Spleen (tissue), 11 donors: ENCODE measurements at regions not wholly inside any gene's neighbourhood (a gene's known extent, or its start where the extent isn't known, plus 50 kb on each side); places are given as distances from the start of the nearest gene placed in this dataset.

Experiments
- DNase-seq: peaks from one replicate; pipeline ENCODE4 v3.0.0-alpha.2; 2020
- H3K27ac ChIP-seq, 8 donors: fragments of 200-600 bp; sonication (generic) in 7 of 8; 1 replicate in 4 of 8; 2 replicates in 4 of 8; pipeline versions ENCODE4 v1.5.0 to v1.8.0; 2016 to 2021; ENCODE audit warnings: inconsistent platforms in 4 of 8, mild to moderate bottlenecking in 4 of 8, moderate library complexity in 1 of 8
- H3K27me3 ChIP-seq, 7 donors: fragments of 200-600 bp; sonication (generic) in 6 of 7; replicated peaks in 1 of 7; 1 replicate in 4 of 7; 2 replicates in 3 of 7; pipeline versions ENCODE4 v1.5.0 to v1.8.0; 2016 to 2021; ENCODE audit warnings: inconsistent platforms in 3 of 7, mild to moderate bottlenecking in 1 of 7
- H3K36me3 ChIP-seq, 6 donors: fragments of 200-600 bp; sonication (generic) in 5 of 6; 1 replicate in 4 of 6; 2 replicates in 2 of 6; pipeline versions ENCODE4 v1.5.0 to v1.8.0; 2016 to 2021; ENCODE audit warnings: inconsistent platforms in 2 of 6
- H3K4me1 ChIP-seq, 6 donors: fragments of 200-600 bp; sonication (generic) in 5 of 6; 1 replicate in 3 of 6; 2 replicates in 3 of 6; pipeline versions ENCODE4 v1.5.0 to v1.8.0; 2016 to 2021; ENCODE audit warnings: inconsistent platforms in 3 of 6
- H3K4me3 ChIP-seq, 8 donors: fragments of 200-600 bp; sonication (generic) in 7 of 8; 1 replicate in 4 of 8; 2 replicates in 4 of 8; pipeline versions ENCODE4 v1.5.0 to v1.8.0; 2016 to 2021; ENCODE audit warnings: inconsistent platforms in 4 of 8, mild to moderate bottlenecking in 4 of 8, moderate library complexity in 2 of 8
- H3K9me3 ChIP-seq, 8 donors: fragments of 200-600 bp; sonication (generic) in 7 of 8; 1 replicate in 4 of 8; 2 replicates in 4 of 8; pipeline versions ENCODE4 v1.5.0 to v1.8.0; 2016 to 2021; ENCODE audit warnings: inconsistent platforms in 4 of 8
- POLR2A ChIP-seq, 3 donors: fragments of 450-650 bp; IDR thresholded peaks; one replicate each; pipeline ENCODE4 v1.5.1; 2017; ENCODE audit warnings: antibody characterized with exemption in 3 of 3, mild to moderate bottlenecking in 1 of 3
- POLR2AphosphoS5 ChIP-seq, 3 donors: sonication (generic); formaldehyde crosslinking; IDR thresholded peaks; one replicate each; pipeline ENCODE4 v1.5.1; 2017; ENCODE audit warnings: antibody characterized with exemption in 3 of 3
- WGBS, 5 donors: extraction: QIAGEN DNeasy Blood & Tissue Kit in 3 of 5; methylation state at CpG; one replicate each; pipeline versions ENCODE4 v1.1.5 to v1.1.7; 2013 to 2018; 5-methylcytosine and 5-hydroxymethylcytosine counted together
- intact Hi-C: fragments of 100-400 bp; cut with DNase I; formaldehyde crosslinking; loops from one replicate; pipeline ENCODE4 v1.15.0; 2023; ENCODE audit warnings: low total_unique reads
- TF ChIP-seq, protein P1 (sequence below), 11 experiments: fragments of 200-600 bp in 7 of 11; fragments of 450-650 bp in 4 of 11; sonication (generic) in 4 of 11; IDR thresholded peaks in 8 of 11; conservative IDR thresholded peaks in 3 of 11; 1 replicate in 7 of 11; 2 replicates in 4 of 11; pipeline versions ENCODE4 v1.4.0 to v1.8.0; 2016 to 2021; ENCODE audit warnings: antibody characterized with exemption in 11 of 11, inconsistent platforms in 4 of 11, mild to moderate bottlenecking in 1 of 11
- donor health status: healthy with polysubstance abuse.
- donor health status: DM: no; HTN: no; CAD: no; lungs with moderate emphysema.
- donor health status: DM: no; HTN: no; CAD: no.
- donor health status: Bipolar disorder and iron deficiency.
- donor health status: healthy.
- donor health status: DM: no; HTN: no; CAD: no.
- donor health status: DM: yes; HTN: yes; CAD: no.

DNA sequence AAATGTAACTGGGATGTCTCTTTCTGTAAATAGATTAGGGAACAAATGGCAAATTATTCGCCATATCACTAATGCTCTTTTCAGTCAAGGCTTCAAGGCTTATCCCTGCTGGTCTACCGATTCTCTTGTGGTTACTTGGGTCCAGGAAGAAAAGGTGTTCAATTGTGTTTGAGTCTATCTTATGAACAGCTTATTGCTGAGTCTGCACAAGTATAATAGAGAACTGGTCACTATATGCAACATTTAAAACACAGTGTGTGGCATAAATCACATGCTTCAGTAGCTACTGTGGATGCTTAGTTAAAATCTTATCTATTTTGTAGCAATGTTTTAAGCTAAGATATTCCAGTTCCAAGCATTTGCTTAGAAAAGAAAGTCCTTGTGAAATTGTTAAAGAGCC is 274.2 kb upstream of the FAM174A start:
- Histone ChIP-seq H3K27ac (no peak overlapping the region), H3K36me3 (no peaks in the 10 kb centered on the region), H3K4me1 (no peaks in the 10 kb centered on the region), H3K9me3 (no peaks in the 10 kb centered on the region), H3K27me3 (no peaks in the 10 kb centered on the region), H3K4me3 (no peak overlapping the region)
- TF ChIP-seq POLR2A (IDR thresholded peaks at IDR 0.05) (no peak), POLR2AphosphoS5 (IDR thresholded peaks at IDR 0.05) (no peak)
- TF ChIP-seq, protein P1, sequence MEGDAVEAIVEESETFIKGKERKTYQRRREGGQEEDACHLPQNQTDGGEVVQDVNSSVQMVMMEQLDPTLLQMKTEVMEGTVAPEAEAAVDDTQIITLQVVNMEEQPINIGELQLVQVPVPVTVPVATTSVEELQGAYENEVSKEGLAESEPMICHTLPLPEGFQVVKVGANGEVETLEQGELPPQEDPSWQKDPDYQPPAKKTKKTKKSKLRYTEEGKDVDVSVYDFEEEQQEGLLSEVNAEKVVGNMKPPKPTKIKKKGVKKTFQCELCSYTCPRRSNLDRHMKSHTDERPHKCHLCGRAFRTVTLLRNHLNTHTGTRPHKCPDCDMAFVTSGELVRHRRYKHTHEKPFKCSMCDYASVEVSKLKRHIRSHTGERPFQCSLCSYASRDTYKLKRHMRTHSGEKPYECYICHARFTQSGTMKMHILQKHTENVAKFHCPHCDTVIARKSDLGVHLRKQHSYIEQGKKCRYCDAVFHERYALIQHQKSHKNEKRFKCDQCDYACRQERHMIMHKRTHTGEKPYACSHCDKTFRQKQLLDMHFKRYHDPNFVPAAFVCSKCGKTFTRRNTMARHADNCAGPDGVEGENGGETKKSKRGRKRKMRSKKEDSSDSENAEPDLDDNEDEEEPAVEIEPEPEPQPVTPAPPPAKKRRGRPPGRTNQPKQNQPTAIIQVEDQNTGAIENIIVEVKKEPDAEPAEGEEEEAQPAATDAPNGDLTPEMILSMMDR (IDR thresholded peaks at IDR 0.05 in 8 of 11, conservative IDR thresholded peaks at IDR 0.05 in 3 of 11): no peak
- DNase-seq: no peak
- intact Hi-C loops: no loop called here
- WGBS, 5 donors: 79 to 92% (median 87%) methylated on average over 2 of the region's 2 CpGs

DNA sequence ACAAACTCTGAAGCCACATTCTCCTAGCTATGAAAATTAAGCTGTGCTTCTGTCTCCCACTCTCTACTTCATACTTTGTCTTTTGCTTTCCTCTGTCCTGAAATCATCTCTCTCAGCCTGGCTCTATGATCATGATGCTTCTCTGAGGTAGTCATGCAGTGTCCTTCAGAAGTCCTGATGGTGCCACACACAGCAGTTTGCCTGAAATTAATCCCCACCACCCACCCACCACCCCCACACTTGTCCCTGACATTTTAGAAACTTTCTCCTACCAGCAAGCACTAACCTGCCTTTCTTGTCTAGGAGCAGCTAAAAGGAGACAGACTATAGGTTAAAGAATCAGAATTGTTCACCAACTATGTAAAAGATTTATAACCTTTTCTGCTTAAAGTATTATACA is 282.2 kb upstream of the FAM174A start:
- no peaks in the 10 kb centered on the region for H3K4me1 ChIP-seq
- no peak overlapping the region for H3K27ac ChIP-seq
- H3K36me3 ChIP-seq: no peaks in the 10 kb centered on the region
- DNase-seq: no peak
- intact Hi-C loops: no loop called here
- no peaks in the 10 kb centered on the region for H3K27me3 ChIP-seq
- H3K4me3 ChIP-seq: no peak overlapping the region
- H3K9me3 ChIP-seq: peaks cover 0 to 4% (median 0%) of the 10 kb centered on the region in 8 donors
- no peak for TF ChIP-seq POLR2AphosphoS5 (IDR thresholded peaks at IDR 0.05)

DNA sequence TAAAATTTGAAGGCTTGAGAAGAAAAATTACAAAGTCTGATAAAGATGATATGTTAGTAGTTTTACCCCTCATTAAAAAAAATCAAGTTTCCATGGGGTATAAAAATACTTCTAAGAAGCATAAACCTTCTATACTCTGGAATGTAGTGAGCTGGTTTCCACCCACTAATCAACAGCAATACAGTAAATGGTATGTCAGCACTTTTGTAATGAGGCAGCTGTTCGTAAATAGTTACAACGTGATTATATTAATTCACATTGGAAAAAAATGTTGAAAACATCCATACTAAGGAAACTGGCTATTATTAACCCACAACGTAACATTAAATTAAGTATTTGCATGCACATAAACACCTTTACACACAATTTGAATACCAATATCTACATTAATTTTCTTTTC is 283.1 kb upstream of the FAM174A start:
- Histone ChIP-seq H3K4me1 (no peaks in the 10 kb centered on the region), H3K36me3 (no peaks in the 10 kb centered on the region), H3K9me3 (peaks cover 0 to 4% (median 0%) of the 10 kb centered on the region in 8 donors), H3K4me3 (no peak overlapping the region), H3K27me3 (no peaks in the 10 kb centered on the region), H3K27ac (no peak overlapping the region)
- intact Hi-C loops: no loop called here
- DNase-seq: no peak
- TF ChIP-seq, protein P1 (IDR thresholded peaks at IDR 0.05 in 8 of 11, conservative IDR thresholded peaks at IDR 0.05 in 3 of 11): no peak
- no peak for TF ChIP-seq POLR2AphosphoS5 (IDR thresholded peaks at IDR 0.05)
- TF ChIP-seq POLR2A (IDR thresholded peaks at IDR 0.05): no peak
- WGBS, 5 donors: 63 to 75% (median 74%) methylated on average over 3 of the region's 3 CpGs

DNA sequence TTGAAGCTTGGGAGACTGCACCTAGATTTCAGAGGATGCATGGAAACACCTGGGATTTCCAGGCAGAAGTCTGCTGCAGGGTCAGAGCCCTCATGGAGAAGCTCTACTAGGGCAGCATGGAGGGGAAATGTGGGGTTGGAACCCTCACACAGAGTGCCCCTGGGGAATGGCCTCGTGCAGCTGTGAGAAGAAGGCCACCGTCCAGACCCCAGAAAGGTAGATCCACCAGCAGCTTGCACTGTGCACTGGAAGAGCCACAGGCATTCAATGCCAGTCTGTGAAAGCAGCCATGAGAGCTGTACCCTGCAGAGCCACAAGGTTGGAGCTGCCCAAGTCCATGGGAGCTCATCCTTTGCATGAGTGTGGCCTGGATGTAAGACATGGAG is 285.3 kb upstream of the FAM174A start:
- no peaks in the 10 kb centered on the region for H3K27me3 ChIP-seq
- no peak overlapping the region for H3K4me3 ChIP-seq
- no peaks in the 10 kb centered on the region for H3K4me1 ChIP-seq
- intact Hi-C loops: no loop called here
- WGBS, 5 donors: 80 to 92% (median 87%) methylated on average over 1 to 2 of the region's 2 CpGs
- TF ChIP-seq, protein P1 (IDR thresholded peaks at IDR 0.05 in 8 of 11, conservative IDR thresholded peaks at IDR 0.05 in 3 of 11): no peak
- TF ChIP-seq POLR2A (IDR thresholded peaks at IDR 0.05) (no peak), POLR2AphosphoS5 (IDR thresholded peaks at IDR 0.05) (no peak)
- no peak for DNase-seq
- H3K9me3 ChIP-seq: peaks cover 0 to 4% (median 0%) of the 10 kb centered on the region in 8 donors
- H3K27ac ChIP-seq: no peak overlapping the region
- no peaks in the 10 kb centered on the region for H3K36me3 ChIP-seq
